ENCODE measurements at regions not wholly inside any gene's neighbourhood (a gene's known extent, or its start where the extent isn't known, plus 50 kb on each side); places are given as distances from the start of the nearest gene placed in this dataset.

GRCh38 chr15:101570241-101570640 is 80.7 kb upstream of the PCSK6 start:
- TF ChIP-seq, protein P1, sequence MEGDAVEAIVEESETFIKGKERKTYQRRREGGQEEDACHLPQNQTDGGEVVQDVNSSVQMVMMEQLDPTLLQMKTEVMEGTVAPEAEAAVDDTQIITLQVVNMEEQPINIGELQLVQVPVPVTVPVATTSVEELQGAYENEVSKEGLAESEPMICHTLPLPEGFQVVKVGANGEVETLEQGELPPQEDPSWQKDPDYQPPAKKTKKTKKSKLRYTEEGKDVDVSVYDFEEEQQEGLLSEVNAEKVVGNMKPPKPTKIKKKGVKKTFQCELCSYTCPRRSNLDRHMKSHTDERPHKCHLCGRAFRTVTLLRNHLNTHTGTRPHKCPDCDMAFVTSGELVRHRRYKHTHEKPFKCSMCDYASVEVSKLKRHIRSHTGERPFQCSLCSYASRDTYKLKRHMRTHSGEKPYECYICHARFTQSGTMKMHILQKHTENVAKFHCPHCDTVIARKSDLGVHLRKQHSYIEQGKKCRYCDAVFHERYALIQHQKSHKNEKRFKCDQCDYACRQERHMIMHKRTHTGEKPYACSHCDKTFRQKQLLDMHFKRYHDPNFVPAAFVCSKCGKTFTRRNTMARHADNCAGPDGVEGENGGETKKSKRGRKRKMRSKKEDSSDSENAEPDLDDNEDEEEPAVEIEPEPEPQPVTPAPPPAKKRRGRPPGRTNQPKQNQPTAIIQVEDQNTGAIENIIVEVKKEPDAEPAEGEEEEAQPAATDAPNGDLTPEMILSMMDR (IDR thresholded peaks at IDR 0.05) = no peak
- TF ChIP-seq POLR2A (IDR thresholded peaks at IDR 0.05) (no peak), EP300 (IDR thresholded peaks at IDR 0.05) (no peak), POLR2AphosphoS5 (IDR thresholded peaks at IDR 0.05) (no peak)
